Sigmoid colon (tissue), 6 donors: ENCODE measurements at regions not wholly inside any gene's neighbourhood (a gene's known extent, or its start where the extent isn't known, plus 50 kb on each side); places are given as distances from the start of the nearest gene placed in this dataset.

Experiments used
- DNase-seq: peaks from one replicate; pipeline ENCODE4 v3.0.0-alpha.2; 2019
- H3K27ac ChIP-seq, 4 donors: fragments of 200-600 bp; sonication (generic); one replicate each; pipeline ENCODE4 v1.5.1; 2016 to 2019; ENCODE audit warnings: mild to moderate bottlenecking in 1 of 4
- H3K27me3 ChIP-seq, 3 donors: fragments of 200-600 bp; sonication (generic); one replicate each; pipeline ENCODE4 v1.5.1; 2019; ENCODE audit warnings: mild to moderate bottlenecking in 1 of 3
- H3K36me3 ChIP-seq, 4 donors: fragments of 200-600 bp; sonication (generic); one replicate each; pipeline ENCODE4 v1.5.1; 2016 to 2019
- H3K4me1 ChIP-seq, 4 donors: fragments of 200-600 bp; sonication (generic); one replicate each; pipeline ENCODE4 v1.5.1; 2017 to 2019
- H3K4me3 ChIP-seq, 4 donors: fragments of 200-600 bp; sonication (generic); one replicate each; pipeline ENCODE4 v1.5.1; 2017 to 2019; ENCODE audit warnings: mild to moderate bottlenecking in 2 of 4, moderate library complexity in 1 of 4
- H3K9me3 ChIP-seq, 4 donors: fragments of 200-600 bp in 3 of 4; sonication (generic) in 3 of 4; one replicate each; pipeline versions ENCODE4 v1.5.1 to v1.6.1; 2013 to 2019
- CTCF ChIP-seq, 4 experiments: fragments of 450-650 bp in 3 of 4; fragments of 200-600 bp in 1 of 4; IDR thresholded peaks; one replicate each; pipeline ENCODE4 v1.5.1; 2016 to 2019; ENCODE audit warnings: antibody characterized with exemption in 4 of 4, mild to moderate bottlenecking in 3 of 4, moderate library complexity in 2 of 4
- EP300 ChIP-seq, 4 donors: sonication (generic); formaldehyde crosslinking; IDR thresholded peaks; one replicate each; pipeline ENCODE4 v1.6.1; 2017; ENCODE audit warnings: antibody characterized with exemption in 4 of 4
- POLR2A ChIP-seq, 2 donors: fragments of 450-650 bp; IDR thresholded peaks; one replicate each; pipeline ENCODE4 v1.6.1; 2016; ENCODE audit warnings: antibody characterized with exemption in 2 of 2, mild to moderate bottlenecking in 2 of 2, moderate library complexity in 2 of 2
- POLR2AphosphoS5 ChIP-seq, 4 donors: sonication (generic); formaldehyde crosslinking; IDR thresholded peaks; one replicate each; pipeline ENCODE4 v1.6.1; 2017; ENCODE audit warnings: antibody characterized with exemption in 4 of 4
- WGBS, 2 donors: extraction: QIAGEN DNeasy Blood & Tissue Kit; methylation state at CpG; one replicate each; pipeline ENCODE4 v1.1.7; 2013; 5-methylcytosine and 5-hydroxymethylcytosine counted together
- intact Hi-C: fragments of 100-400 bp; cut with DNase I; formaldehyde crosslinking; loops from one replicate; pipeline ENCODE4 v1.15.1; 2023
- donor health status: healthy with polysubstance abuse.
- donor health status: healthy.

DNA sequence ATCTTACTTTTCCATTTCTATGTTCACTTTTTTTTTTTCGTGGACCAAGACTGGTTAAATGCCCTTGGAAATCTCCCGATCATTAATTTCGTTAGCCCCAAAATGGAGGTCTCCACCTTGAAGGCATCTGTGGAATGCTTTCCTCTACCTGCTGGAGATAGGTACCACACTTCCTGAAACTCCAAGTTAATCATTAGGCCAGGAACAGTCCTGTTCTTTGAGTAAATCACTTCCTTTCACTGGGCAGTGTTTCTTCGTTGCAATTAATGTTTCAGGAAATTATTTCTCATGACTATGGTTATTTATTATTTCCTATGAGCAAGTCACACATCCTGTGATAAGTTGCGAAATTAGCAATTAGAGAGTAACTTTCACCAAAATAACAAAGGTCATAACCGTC lies 225.2 kb upstream of the LYPLAL1 start:
- Histone ChIP-seq H3K4me3 (no peak overlapping the region), H3K27me3 (no peaks in the 10 kb centered on the region), H3K4me1 (no peaks in the 10 kb centered on the region), H3K27ac (no peak overlapping the region), H3K36me3 (no peaks in the 10 kb centered on the region), H3K9me3 (no peaks in the 10 kb centered on the region)
- intact Hi-C loops = no loop called here
- no peak for DNase-seq
- 75 to 78% methylated on average over 6 of the region's 6 CpGs for WGBS, 2 donors
- TF ChIP-seq CTCF (IDR thresholded peaks at IDR 0.05) = no peak
- no peak for TF ChIP-seq POLR2AphosphoS5 (IDR thresholded peaks at IDR 0.05)
- no peak for TF ChIP-seq EP300 (IDR thresholded peaks at IDR 0.05)
- TF ChIP-seq POLR2A (IDR thresholded peaks at IDR 0.05) = no peak

DNA sequence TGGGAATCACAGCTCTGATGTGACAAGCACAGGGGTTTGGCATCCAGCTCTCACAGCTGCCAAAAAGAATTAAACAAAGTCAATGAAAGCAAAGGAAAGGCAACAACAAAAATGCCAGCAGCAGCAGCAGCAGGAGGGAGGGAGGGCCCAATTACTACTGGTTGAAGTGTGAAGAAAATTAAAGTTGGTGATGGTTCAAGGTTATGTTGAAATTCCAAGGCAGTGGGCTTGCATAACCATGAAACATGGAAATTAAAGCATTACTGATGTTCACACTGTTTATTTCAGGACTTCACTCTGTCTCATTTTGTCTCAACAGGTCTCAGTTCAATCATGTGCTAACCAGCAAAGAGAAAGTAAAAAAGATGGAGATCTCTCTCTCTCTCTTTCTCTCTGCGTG lies 220.3 kb upstream of the LYPLAL1 start:
- 69 to 84% methylated on average over 1 of the region's 1 CpG for WGBS, 2 donors
- no peak for DNase-seq
- H3K9me3 ChIP-seq = no peaks in the 10 kb centered on the region
- no peaks in the 10 kb centered on the region for H3K36me3 ChIP-seq
- no peak overlapping the region for H3K27ac ChIP-seq
- H3K4me1 ChIP-seq = no peaks in the 10 kb centered on the region
- no peak for TF ChIP-seq POLR2A (IDR thresholded peaks at IDR 0.05)
- H3K27me3 ChIP-seq = no peaks in the 10 kb centered on the region
- no peak overlapping the region for H3K4me3 ChIP-seq
- intact Hi-C loops = no loop called here

GRCh38 chr1:218957971-218958370 lies 215.7 kb upstream of the LYPLAL1 start:
- H3K27me3 ChIP-seq = no peaks in the 10 kb centered on the region
- intact Hi-C loops = no loop called here
- no peak overlapping the region for H3K27ac ChIP-seq
- no peaks in the 10 kb centered on the region for H3K4me1 ChIP-seq
- no peak overlapping the region for H3K4me3 ChIP-seq
- no peak for DNase-seq
- TF ChIP-seq EP300 (IDR thresholded peaks at IDR 0.05) (no peak), POLR2A (IDR thresholded peaks at IDR 0.05) (no peak), CTCF (IDR thresholded peaks at IDR 0.05) (no peak), POLR2AphosphoS5 (IDR thresholded peaks at IDR 0.05) (no peak)
- WGBS, 2 donors = 17 to 48% methylated on average over 2 of the region's 2 CpGs
- H3K9me3 ChIP-seq = no peaks in the 10 kb centered on the region
- no peaks in the 10 kb centered on the region for H3K36me3 ChIP-seq

DNA sequence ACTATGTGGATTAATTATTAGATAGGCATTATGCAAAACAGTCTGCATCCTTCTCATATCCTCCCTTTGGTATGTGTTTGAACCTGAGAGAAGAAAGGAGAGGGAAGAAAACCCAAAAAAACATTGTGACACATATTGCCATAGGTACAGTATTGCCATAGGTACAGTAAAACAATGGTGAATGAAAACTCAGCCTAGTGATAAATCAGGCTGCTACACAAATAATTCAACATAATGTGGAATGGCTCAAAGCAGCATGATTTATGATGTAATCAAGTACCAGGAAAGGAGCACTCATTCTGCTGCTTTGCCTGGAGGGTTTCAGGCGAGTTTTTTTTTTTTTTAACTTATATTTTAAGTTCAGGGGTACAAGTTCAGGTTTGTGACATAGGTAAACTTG lies 213.9 kb upstream of the LYPLAL1 start:
- Histone ChIP-seq H3K9me3 (no peaks in the 10 kb centered on the region), H3K27ac (no peak overlapping the region), H3K27me3 (no peaks in the 10 kb centered on the region), H3K36me3 (no peaks in the 10 kb centered on the region), H3K4me3 (no peak overlapping the region), H3K4me1 (no peaks in the 10 kb centered on the region)
- 15 to 64% methylated on average over 1 of the region's 1 CpG for WGBS, 2 donors
- intact Hi-C loops = no loop called here
- DNase-seq = no peak
- TF ChIP-seq EP300 (IDR thresholded peaks at IDR 0.05) (no peak), POLR2A (IDR thresholded peaks at IDR 0.05) (no peak), POLR2AphosphoS5 (IDR thresholded peaks at IDR 0.05) (no peak), CTCF (IDR thresholded peaks at IDR 0.05) (no peak)

- H3K4me1 ChIP-seq = no peaks in the 10 kb centered on the region
- intact Hi-C loops = no loop called here
- DNase-seq = no peak
- no peak overlapping the region for H3K27ac ChIP-seq
- no peak overlapping the region for H3K4me3 ChIP-seq
- no peaks in the 10 kb centered on the region for H3K27me3 ChIP-seq
- H3K9me3 ChIP-seq = no peaks in the 10 kb centered on the region
- no peaks in the 10 kb centered on the region for H3K36me3 ChIP-seq
- 63 to 69% methylated on average over 7 of the region's 7 CpGs for WGBS, 2 donors
- TF ChIP-seq EP300 (IDR thresholded peaks at IDR 0.05) (no peak), CTCF (IDR thresholded peaks at IDR 0.05) (no peak), POLR2AphosphoS5 (IDR thresholded peaks at IDR 0.05) (no peak), POLR2A (IDR thresholded peaks at IDR 0.05) (no peak)
Observed at GRCh38 chr1:218964471-218965185, 209.1 kb upstream of the LYPLAL1 start.
